ENCODE measurements at regions not wholly inside any gene's neighbourhood (a gene's known extent, or its start where the extent isn't known, plus 50 kb on each side); places are given as distances from the start of the nearest gene placed in this dataset.

- Histone ChIP-seq H2AFZ (ENCODE audit: insufficient read depth, low read depth, low read length, poor library complexity, severe bottlenecking) (no peak overlapping the region), H3K4me1 (ENCODE audit: control insufficient read depth in 1 of 2, insufficient read depth in 2 of 2, low read length in 2 of 2) (no peaks in the 10 kb centered on the region), H3K27me3 (ENCODE audit: control insufficient read depth in 2 of 2, insufficient read depth in 2 of 2, low read length in 2 of 2) (no peaks in the 10 kb centered on the region), H4K20me1 (ENCODE audit: insufficient read depth, low read length) (no peaks in the 10 kb centered on the region), H3K9ac (ENCODE audit: insufficient read depth, low read length, poor library complexity, severe bottlenecking) (no peak overlapping the region), H3K4me3 (replicated peaks in 1 of 3; ENCODE audit: low read depth in 2 of 3, low read length in 3 of 3) (no peak overlapping the region), H3K4me2 (replicated peaks; ENCODE audit: extremely low read depth, low read length, poor library complexity, severe bottlenecking) (no peak overlapping the region), H3K27ac (ENCODE audit: low read depth in 1 of 2, low read length in 2 of 2) (no peak overlapping the region), H3K36me3 (replicated peaks in 1 of 2; ENCODE audit: control insufficient read depth in 1 of 2, insufficient read depth in 2 of 2, low read length in 2 of 2) (no peaks in the 10 kb centered on the region), H3K9me3 (replicated peaks in 1 of 2; ENCODE audit: control insufficient read depth in 1 of 2, insufficient read depth in 1 of 2, low read length in 2 of 2) (peaks cover 5 to 7% of the 10 kb centered on the region in 2 donors), H3K79me2 (ENCODE audit: insufficient read depth, low read length) (no peaks in the 10 kb centered on the region)
- Mint-ChIP-seq H3K27me3 (ENCODE audit: low read depth in 3 of 3) (peaks cover 0 to 1% (median 0%) of the 10 kb centered on the region in 3 donors), H3K36me3 (no peaks in the 10 kb centered on the region), H3K4me1 (no peaks in the 10 kb centered on the region), H3K27ac (no peak overlapping the region), H3K9me3 (peaks cover 2 to 10% (median 6%) of the 10 kb centered on the region in 7 donors), H3K4me3 (no peak overlapping the region)
- no CpG with 5 or more reads among the region's 1 CpG for WGBS (ENCODE audit: insufficient coverage)
- no peak for TF ChIP-seq CTCF (IDR thresholded peaks at IDR 0.05)
- intact Hi-C loops (cut with micrococcal nuclease): no loop called here
- DNase-seq: no peak
These were observed 51.8 kb upstream of the CDH20 start for GRCh38 chr18:61281431-61281830.

- Histone ChIP-seq H3K27ac (ENCODE audit: low read depth in 1 of 2, low read length in 2 of 2) (no peak overlapping the region), H3K27me3 (ENCODE audit: control insufficient read depth in 2 of 2, insufficient read depth in 2 of 2, low read length in 2 of 2) (no peaks in the 10 kb centered on the region), H3K4me2 (replicated peaks; ENCODE audit: extremely low read depth, low read length, poor library complexity, severe bottlenecking) (no peak overlapping the region), H3K4me1 (ENCODE audit: control insufficient read depth in 1 of 2, insufficient read depth in 2 of 2, low read length in 2 of 2) (no peaks in the 10 kb centered on the region), H3K9me3 (replicated peaks in 1 of 2; ENCODE audit: control insufficient read depth in 1 of 2, insufficient read depth in 1 of 2, low read length in 2 of 2) (peaks cover 5 to 7% of the 10 kb centered on the region in 2 donors), H2AFZ (ENCODE audit: insufficient read depth, low read depth, low read length, poor library complexity, severe bottlenecking) (no peak overlapping the region), H3K4me3 (replicated peaks in 1 of 3; ENCODE audit: low read depth in 2 of 3, low read length in 3 of 3) (no peak overlapping the region), H3K9ac (ENCODE audit: insufficient read depth, low read length, poor library complexity, severe bottlenecking) (no peak overlapping the region), H3K36me3 (replicated peaks in 1 of 2; ENCODE audit: control insufficient read depth in 1 of 2, insufficient read depth in 2 of 2, low read length in 2 of 2) (no peaks in the 10 kb centered on the region), H4K20me1 (ENCODE audit: insufficient read depth, low read length) (no peaks in the 10 kb centered on the region), H3K79me2 (ENCODE audit: insufficient read depth, low read length) (no peaks in the 10 kb centered on the region)
- Mint-ChIP-seq H3K9me3 (peaks cover 2 to 10% (median 5%) of the 10 kb centered on the region in 7 donors), H3K36me3 (no peaks in the 10 kb centered on the region), H3K4me1 (no peaks in the 10 kb centered on the region), H3K4me3 (no peak overlapping the region), H3K27me3 (ENCODE audit: low read depth in 3 of 3) (peaks cover 0 to 1% (median 0%) of the 10 kb centered on the region in 3 donors), H3K27ac (no peak overlapping the region)
- DNase-seq: no peak
- intact Hi-C loops (cut with micrococcal nuclease): no loop called here
- WGBS (ENCODE audit: insufficient coverage): 75% methylated on average over 1 of the region's 2 CpGs
- no peak for TF ChIP-seq CTCF (IDR thresholded peaks at IDR 0.05)
These were observed 50.3 kb upstream of the CDH20 start for GRCh38 chr18:61282926-61283325.
